Parathyroid adenoma (tissue), 2 donors: ENCODE measurements at regions not wholly inside any gene's neighbourhood (a gene's known extent, or its start where the extent isn't known, plus 50 kb on each side); places are given as distances from the start of the nearest gene placed in this dataset.

Source experiments
- H2AFZ ChIP-seq: fragments of 300-600 bp; sonication (generic); one replicate; pipeline ENCODE4 v1.7.0; 2017; ENCODE audit warnings: antibody characterized with exemption, mild to moderate bottlenecking
- H3K27ac ChIP-seq: fragments of 300-600 bp; sonication (generic); one replicate; pipeline ENCODE4 v1.7.0; 2017
- H3K27me3 ChIP-seq: fragments of 300-600 bp; sonication (generic); one replicate; pipeline ENCODE4 v1.7.0; 2017; ENCODE audit warnings: low read length; ENCODE audit not compliant: control insufficient read depth, insufficient read depth
- H3K36me3 ChIP-seq: fragments of 300-600 bp; sonication (generic); one replicate; pipeline ENCODE4 v1.7.0; 2017; ENCODE audit warnings: low read length; ENCODE audit not compliant: control insufficient read depth, insufficient read depth
- H3K4me1 ChIP-seq: fragments of 300-600 bp; sonication (generic); one replicate; pipeline ENCODE4 v1.7.0; 2017; ENCODE audit warnings: control low read depth
- H3K4me2 ChIP-seq: fragments of 300-600 bp; sonication (generic); one replicate; pipeline ENCODE4 v1.7.0; 2017; ENCODE audit warnings: low read length
- H3K4me3 ChIP-seq: fragments of 300-600 bp; sonication (generic); one replicate; pipeline ENCODE4 v1.7.0; 2017; ENCODE audit warnings: low read depth, low read length
- H3K79me2 ChIP-seq: fragments of 300-600 bp; sonication (generic); one replicate; pipeline ENCODE4 v1.7.0; 2017; ENCODE audit warnings: control low read depth
- H3K9ac ChIP-seq: fragments of 300-600 bp; sonication (generic); one replicate; pipeline ENCODE4 v1.7.0; 2017; ENCODE audit warnings: mild to moderate bottlenecking
- H3K9me3 ChIP-seq: fragments of 300-600 bp; sonication (generic); one replicate; pipeline ENCODE4 v1.7.0; 2017; ENCODE audit warnings: low read length; ENCODE audit not compliant: control insufficient read depth
- TF ChIP-seq, protein P1 (sequence below): fragments of 300-600 bp; sonication (generic); IDR thresholded peaks from one replicate; pipeline ENCODE4 v1.7.0; 2017; ENCODE audit warnings: antibody characterized with exemption, mild to moderate bottlenecking
- donor health status: primary hyperparathyroidism.

DNA sequence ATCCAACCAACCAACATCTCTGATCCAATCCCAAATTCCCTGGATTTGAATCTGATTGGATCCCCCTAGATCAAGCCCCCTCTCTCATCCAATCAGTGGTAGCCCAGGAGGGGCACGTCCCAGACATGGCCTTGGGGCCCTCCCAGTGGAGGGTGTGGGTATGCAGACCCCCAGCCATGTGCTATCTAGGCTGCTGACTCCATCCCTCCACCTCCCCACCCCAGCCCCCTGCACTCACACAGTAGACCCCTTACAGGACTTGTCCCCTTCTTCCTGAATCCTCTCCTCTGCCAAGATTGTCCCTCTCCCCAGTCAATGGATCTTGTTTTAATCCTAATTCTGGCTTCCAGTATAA is 153.4 kb downstream of the OAT start:
- TF ChIP-seq, protein P1, sequence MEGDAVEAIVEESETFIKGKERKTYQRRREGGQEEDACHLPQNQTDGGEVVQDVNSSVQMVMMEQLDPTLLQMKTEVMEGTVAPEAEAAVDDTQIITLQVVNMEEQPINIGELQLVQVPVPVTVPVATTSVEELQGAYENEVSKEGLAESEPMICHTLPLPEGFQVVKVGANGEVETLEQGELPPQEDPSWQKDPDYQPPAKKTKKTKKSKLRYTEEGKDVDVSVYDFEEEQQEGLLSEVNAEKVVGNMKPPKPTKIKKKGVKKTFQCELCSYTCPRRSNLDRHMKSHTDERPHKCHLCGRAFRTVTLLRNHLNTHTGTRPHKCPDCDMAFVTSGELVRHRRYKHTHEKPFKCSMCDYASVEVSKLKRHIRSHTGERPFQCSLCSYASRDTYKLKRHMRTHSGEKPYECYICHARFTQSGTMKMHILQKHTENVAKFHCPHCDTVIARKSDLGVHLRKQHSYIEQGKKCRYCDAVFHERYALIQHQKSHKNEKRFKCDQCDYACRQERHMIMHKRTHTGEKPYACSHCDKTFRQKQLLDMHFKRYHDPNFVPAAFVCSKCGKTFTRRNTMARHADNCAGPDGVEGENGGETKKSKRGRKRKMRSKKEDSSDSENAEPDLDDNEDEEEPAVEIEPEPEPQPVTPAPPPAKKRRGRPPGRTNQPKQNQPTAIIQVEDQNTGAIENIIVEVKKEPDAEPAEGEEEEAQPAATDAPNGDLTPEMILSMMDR: no peak
- Histone ChIP-seq H3K4me1 (no peaks in the 10 kb centered on the region), H3K27me3 (no peaks in the 10 kb centered on the region), H2AFZ (no peak overlapping the region), H3K4me2 (no peak overlapping the region), H3K79me2 (no peaks in the 10 kb centered on the region), H3K9ac (no peak overlapping the region), H3K36me3 (no peaks in the 10 kb centered on the region), H3K27ac (no peak overlapping the region), H3K9me3 (no peaks in the 10 kb centered on the region), H3K4me3 (no peak overlapping the region)

DNA sequence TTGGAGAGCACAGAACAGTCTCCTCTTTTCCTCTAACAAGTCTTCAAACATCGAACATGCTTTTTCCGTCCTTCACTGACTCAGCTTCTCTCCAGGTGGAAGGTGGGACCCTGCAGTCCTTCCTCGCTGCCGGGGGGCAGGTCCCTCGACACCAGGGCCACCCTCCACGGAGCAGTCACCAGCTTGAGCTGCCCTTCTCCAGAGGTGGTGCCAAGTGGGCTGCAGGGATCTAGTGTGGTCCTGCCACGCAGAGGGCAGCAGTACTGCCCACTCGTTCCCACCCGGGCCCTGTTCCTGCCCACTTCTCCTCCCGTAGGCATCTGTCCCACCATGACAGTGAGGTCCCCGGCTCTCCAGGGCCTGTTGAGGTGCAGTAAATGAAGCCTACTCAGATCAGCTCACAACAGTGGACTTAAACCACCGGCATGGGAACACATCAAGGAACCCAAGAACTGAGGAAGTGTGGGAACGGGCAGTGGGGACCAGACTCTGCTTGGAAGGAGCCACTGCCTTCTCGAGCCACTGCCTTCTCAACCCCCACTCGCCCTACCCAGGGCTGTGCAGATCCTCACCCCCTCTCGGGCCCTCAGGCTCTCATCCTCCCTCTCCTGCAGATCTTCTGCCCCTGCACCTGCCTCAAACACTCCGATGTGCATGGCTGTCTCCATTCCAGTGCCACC is 153.9 kb downstream of the OAT start:
- TF ChIP-seq, protein P1: no peak

DNA sequence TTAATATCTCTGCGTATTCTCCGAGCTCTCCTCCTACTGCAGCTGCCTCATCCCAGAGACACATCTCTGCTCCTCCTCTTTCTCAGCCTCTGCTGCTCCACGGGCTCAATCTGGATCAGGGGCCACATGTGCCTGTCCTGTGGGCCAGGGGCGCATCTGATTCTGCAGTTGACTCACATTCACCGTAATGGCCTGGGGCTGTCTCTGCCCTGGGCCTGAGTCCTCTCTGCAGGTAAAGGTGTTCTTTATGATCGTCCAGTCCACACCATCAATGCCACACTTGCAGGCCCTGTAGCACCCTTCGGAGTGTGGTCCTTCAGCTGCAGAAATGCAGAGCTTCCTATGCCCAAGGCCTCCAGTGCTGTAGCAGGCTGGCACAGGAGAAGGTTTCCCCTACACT is 154.5 kb downstream of the OAT start:
- no peak overlapping the region for H3K4me2 ChIP-seq
- H3K36me3 ChIP-seq: no peaks in the 10 kb centered on the region
- H3K4me1 ChIP-seq: no peaks in the 10 kb centered on the region
- no peak overlapping the region for H2AFZ ChIP-seq
- H3K9ac ChIP-seq: no peak overlapping the region
- H3K27ac ChIP-seq: no peak overlapping the region
- no peak overlapping the region for H3K4me3 ChIP-seq
- no peaks in the 10 kb centered on the region for H3K79me2 ChIP-seq
- no peaks in the 10 kb centered on the region for H3K9me3 ChIP-seq
- TF ChIP-seq, protein P1: no peak
- no peaks in the 10 kb centered on the region for H3K27me3 ChIP-seq

More for the DNA sequence above, 153.9 kb downstream of the OAT start:
- Histone ChIP-seq H3K9ac (no peak overlapping the region), H3K27ac (no peak overlapping the region), H3K79me2 (no peaks in the 10 kb centered on the region), H3K4me1 (no peaks in the 10 kb centered on the region), H3K4me3 (no peak overlapping the region), H3K36me3 (no peaks in the 10 kb centered on the region), H3K27me3 (no peaks in the 10 kb centered on the region), H3K4me2 (no peak overlapping the region), H3K9me3 (no peaks in the 10 kb centered on the region), H2AFZ (no peak overlapping the region)

DNA sequence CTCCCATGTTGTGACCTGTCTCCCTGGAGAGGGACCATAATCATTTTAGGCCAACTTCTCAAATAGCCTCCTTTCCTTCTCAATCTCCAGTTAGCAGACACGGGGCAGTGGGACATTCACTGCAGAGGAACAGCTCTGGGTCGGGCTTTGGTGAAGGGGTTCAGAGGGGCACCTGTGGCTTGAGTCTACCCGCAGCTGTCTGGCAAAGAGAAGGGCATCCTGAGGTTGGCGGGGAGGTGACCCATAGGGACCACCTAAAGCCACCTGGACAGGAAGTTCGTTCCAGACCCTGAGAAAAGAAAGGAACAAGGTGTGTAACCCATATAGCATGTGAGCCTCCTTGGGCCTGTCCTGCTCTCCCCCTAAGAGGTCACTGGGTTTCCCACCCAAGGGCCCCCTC is 155.0 kb downstream of the OAT start:
- Histone ChIP-seq H3K27ac (no peak overlapping the region), H3K9me3 (no peaks in the 10 kb centered on the region), H2AFZ (no peak overlapping the region), H3K79me2 (no peaks in the 10 kb centered on the region), H3K36me3 (no peaks in the 10 kb centered on the region), H3K4me2 (no peak overlapping the region), H3K9ac (no peak overlapping the region), H3K4me3 (no peak overlapping the region), H3K4me1 (no peaks in the 10 kb centered on the region), H3K27me3 (no peaks in the 10 kb centered on the region)
- TF ChIP-seq, protein P1: no peak

DNA sequence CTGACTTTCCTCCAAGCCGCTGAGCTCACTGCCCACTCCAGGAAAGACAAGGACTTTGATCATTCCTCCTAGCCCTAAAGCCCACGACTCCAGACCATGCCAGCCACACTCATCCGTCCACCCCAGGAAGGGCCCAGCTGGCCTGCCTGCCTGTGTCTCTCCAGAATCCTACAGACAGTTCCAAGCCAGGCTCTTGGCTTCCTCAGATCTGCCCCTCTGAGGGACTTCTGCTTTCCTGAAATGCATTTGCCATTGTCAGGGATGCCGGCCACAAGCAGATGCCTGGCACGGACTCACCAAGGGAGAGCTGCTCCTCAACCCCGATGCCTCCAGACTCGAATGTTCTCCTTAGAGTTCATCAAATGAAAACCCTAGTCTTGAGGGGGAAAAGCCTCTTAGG is 155.8 kb downstream of the OAT start:
- no peak overlapping the region for H3K27ac ChIP-seq
- H3K4me2 ChIP-seq: no peak overlapping the region
- no peak overlapping the region for H3K9ac ChIP-seq
- no peaks in the 10 kb centered on the region for H3K27me3 ChIP-seq
- H3K36me3 ChIP-seq: no peaks in the 10 kb centered on the region
- no peaks in the 10 kb centered on the region for H3K9me3 ChIP-seq
- H3K79me2 ChIP-seq: no peaks in the 10 kb centered on the region
- H2AFZ ChIP-seq: no peak overlapping the region
- TF ChIP-seq, protein P1: no peak
- no peak overlapping the region for H3K4me3 ChIP-seq
- no peaks in the 10 kb centered on the region for H3K4me1 ChIP-seq
